ENCODE measurements at regions not wholly inside any gene's neighbourhood (a gene's known extent, or its start where the extent isn't known, plus 50 kb on each side); places are given as distances from the start of the nearest gene placed in this dataset.
A peak's percentile ranks its signal among the peaks of the same experiment; 100 is the strongest.

GRCh38 chr21:27812279-27812678 lies 845.4 kb upstream of the ADAMTS5 start:
- Histone ChIP-seq H3K9me3 (ENCODE audit: low read depth) (no peaks in the 10 kb centered on the region), H3K9me2 (replicated peaks; ENCODE audit: insufficient read depth) (no peaks in the 10 kb centered on the region), H4K20me1 (ENCODE audit: insufficient read depth, poor library complexity, severe bottlenecking) (no peaks in the 10 kb centered on the region), H3K4me2 (no peak overlapping the region), H3K36me3 (replicated peaks; ENCODE audit: insufficient read depth, low read depth) (no peaks in the 10 kb centered on the region), H2AFZ (no peak overlapping the region), H3K27ac (no peak overlapping the region), H3K4me3 (no peak overlapping the region), H3K27me3 (no peaks in the 10 kb centered on the region), H3K4me1 (ENCODE audit: insufficient read depth) (peaks cover 8% of the 10 kb centered on the region), H3K79me2 (no peaks in the 10 kb centered on the region)
- TF ChIP-seq EZH2 (IDR thresholded peaks at IDR 0.05; ENCODE audit: borderline replicate concordance) (no peak), CTCF (IDR thresholded peaks at IDR 0.05; ENCODE audit: poor library complexity) (no peak), EZH2phosphoT487 (IDR thresholded peaks at IDR 0.05; ENCODE audit: low read depth, severe bottlenecking, unreplicated experiment) (no peak)
- 94% methylated on average over 4 of the region's 4 CpGs for WGBS (ENCODE audit: low lambda C conversion rate, missing lambda C conversion rate)
- no peak for DNase-seq (ENCODE audit: low spot score)

- H3K9me2 ChIP-seq (replicated peaks; ENCODE audit: insufficient read depth): no peaks in the 10 kb centered on the region
- no peaks in the 10 kb centered on the region for H3K27me3 ChIP-seq
- no peaks in the 10 kb centered on the region for H4K20me1 ChIP-seq (ENCODE audit: insufficient read depth, poor library complexity, severe bottlenecking)
- H3K4me3 ChIP-seq: no peak overlapping the region
- no peak overlapping the region for H3K27ac ChIP-seq
- H2AFZ ChIP-seq: no peak overlapping the region
- no peaks in the 10 kb centered on the region for H3K79me2 ChIP-seq
- TF ChIP-seq EZH2phosphoT487 (IDR thresholded peaks at IDR 0.05; ENCODE audit: low read depth, severe bottlenecking, unreplicated experiment): no peak
- TF ChIP-seq CTCF (IDR thresholded peaks at IDR 0.05; ENCODE audit: poor library complexity): no peak
- no peak for TF ChIP-seq EZH2 (IDR thresholded peaks at IDR 0.05; ENCODE audit: borderline replicate concordance)
- H3K4me1 ChIP-seq (ENCODE audit: insufficient read depth): peaks cover 15% of the 10 kb centered on the region
- H3K36me3 ChIP-seq (replicated peaks; ENCODE audit: insufficient read depth, low read depth): no peaks in the 10 kb centered on the region
- H3K9me3 ChIP-seq (ENCODE audit: low read depth): no peaks in the 10 kb centered on the region
- no peak overlapping the region for H3K4me2 ChIP-seq
- no peak for DNase-seq (ENCODE audit: low spot score)
Measured at GRCh38 chr21:27808923-27809322, 842.0 kb upstream of the ADAMTS5 start.

- H3K36me3 ChIP-seq (replicated peaks; ENCODE audit: insufficient read depth, low read depth): no peaks in the 10 kb centered on the region
- H3K9me3 ChIP-seq (ENCODE audit: low read depth): no peaks in the 10 kb centered on the region
- 53% methylated on average over 4 of the region's 4 CpGs for WGBS (ENCODE audit: low lambda C conversion rate, missing lambda C conversion rate)
- H3K79me2 ChIP-seq: no peaks in the 10 kb centered on the region
- TF ChIP-seq CTCF (IDR thresholded peaks at IDR 0.05; ENCODE audit: poor library complexity) (no peak), EZH2 (IDR thresholded peaks at IDR 0.05; ENCODE audit: borderline replicate concordance) (no peak), EZH2phosphoT487 (IDR thresholded peaks at IDR 0.05; ENCODE audit: low read depth, severe bottlenecking, unreplicated experiment) (no peak)
- peak overlapping the region; percentile 25 for H3K27ac ChIP-seq
- no peaks in the 10 kb centered on the region for H3K9me2 ChIP-seq (replicated peaks; ENCODE audit: insufficient read depth)
- H4K20me1 ChIP-seq (ENCODE audit: insufficient read depth, poor library complexity, severe bottlenecking): no peaks in the 10 kb centered on the region
- DNase-seq (ENCODE audit: low spot score): no peak
- no peak overlapping the region for H3K4me2 ChIP-seq
- peaks cover 7% of the 10 kb centered on the region for H3K4me1 ChIP-seq (ENCODE audit: insufficient read depth)
- H3K27me3 ChIP-seq: no peaks in the 10 kb centered on the region
- no peak overlapping the region for H3K4me3 ChIP-seq
- H2AFZ ChIP-seq: no peak overlapping the region
Measured at GRCh38 chr21:27807596-27807995, 840.7 kb upstream of the ADAMTS5 start.

GRCh38 chr21:27806281-27806680 lies 839.4 kb upstream of the ADAMTS5 start:
- Histone ChIP-seq H3K27me3 (no peaks in the 10 kb centered on the region), H3K79me2 (no peaks in the 10 kb centered on the region), H3K4me1 (ENCODE audit: insufficient read depth) (peaks cover 7% of the 10 kb centered on the region), H3K36me3 (replicated peaks; ENCODE audit: insufficient read depth, low read depth) (no peaks in the 10 kb centered on the region), H3K4me2 (peak overlapping the region; percentile 42), H3K4me3 (no peak overlapping the region), H2AFZ (no peak overlapping the region), H3K9me2 (replicated peaks; ENCODE audit: insufficient read depth) (no peaks in the 10 kb centered on the region), H3K27ac (peak overlapping the region; percentile 40), H3K9me3 (ENCODE audit: low read depth) (no peaks in the 10 kb centered on the region), H4K20me1 (ENCODE audit: insufficient read depth, poor library complexity, severe bottlenecking) (no peaks in the 10 kb centered on the region)
- peak; percentile 24 for DNase-seq (ENCODE audit: low spot score)
- TF ChIP-seq EZH2phosphoT487 (IDR thresholded peaks at IDR 0.05; ENCODE audit: low read depth, severe bottlenecking, unreplicated experiment) (no peak), EZH2 (IDR thresholded peaks at IDR 0.05; ENCODE audit: borderline replicate concordance) (no peak), CTCF (IDR thresholded peaks at IDR 0.05; ENCODE audit: poor library complexity) (no peak)
- WGBS (ENCODE audit: low lambda C conversion rate, missing lambda C conversion rate): 33% methylated on average over 5 of the region's 5 CpGs
